ENCODE measurements at regions not wholly inside any gene's neighbourhood (a gene's known extent, or its start where the extent isn't known, plus 50 kb on each side); places are given as distances from the start of the nearest gene placed in this dataset.

DNA sequence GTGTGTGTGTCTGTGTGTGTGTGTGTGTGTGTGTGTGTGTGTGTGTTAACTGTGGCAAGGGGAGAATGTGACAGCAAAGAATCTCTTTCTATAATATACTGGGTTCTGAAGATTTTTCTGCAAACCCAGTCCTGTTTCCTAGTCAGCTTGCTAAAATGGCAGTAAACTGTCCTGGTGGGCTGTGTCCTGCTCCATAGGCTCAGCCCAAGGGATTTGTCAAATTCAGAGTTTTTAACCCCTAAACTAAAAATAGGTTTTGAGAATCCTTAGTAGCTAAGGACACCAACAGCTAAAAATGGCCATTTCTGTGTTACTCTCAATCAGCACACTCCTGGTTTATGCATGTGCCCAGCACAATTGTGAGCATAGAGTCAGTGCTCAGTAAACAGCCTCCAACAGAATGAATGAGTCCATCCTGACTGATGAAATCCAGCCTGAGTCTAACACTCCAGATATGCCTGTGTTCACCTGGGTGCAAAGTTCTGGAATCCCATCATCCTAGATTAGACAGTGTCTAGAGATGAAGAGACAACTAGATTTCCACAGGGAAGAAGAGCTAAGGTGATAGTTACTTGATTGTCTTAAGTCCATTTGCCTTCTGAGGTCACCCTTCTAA is 192.6 kb downstream of the TTC6 start:
- Histone ChIP-seq H3K27ac (no peak overlapping the region), H3K36me3 (no peaks in the 10 kb centered on the region), H3K9me3 (no peaks in the 10 kb centered on the region), H3K27me3 (no peaks in the 10 kb centered on the region), H3K4me3 (no peak overlapping the region), H3K4me1 (no peaks in the 10 kb centered on the region)
- TF ChIP-seq POLR2A (IDR thresholded peaks at IDR 0.05) (no peak), EP300 (IDR thresholded peaks at IDR 0.05) (no peak), POLR2AphosphoS5 (IDR thresholded peaks at IDR 0.05) (no peak)
- TF ChIP-seq, protein P1, sequence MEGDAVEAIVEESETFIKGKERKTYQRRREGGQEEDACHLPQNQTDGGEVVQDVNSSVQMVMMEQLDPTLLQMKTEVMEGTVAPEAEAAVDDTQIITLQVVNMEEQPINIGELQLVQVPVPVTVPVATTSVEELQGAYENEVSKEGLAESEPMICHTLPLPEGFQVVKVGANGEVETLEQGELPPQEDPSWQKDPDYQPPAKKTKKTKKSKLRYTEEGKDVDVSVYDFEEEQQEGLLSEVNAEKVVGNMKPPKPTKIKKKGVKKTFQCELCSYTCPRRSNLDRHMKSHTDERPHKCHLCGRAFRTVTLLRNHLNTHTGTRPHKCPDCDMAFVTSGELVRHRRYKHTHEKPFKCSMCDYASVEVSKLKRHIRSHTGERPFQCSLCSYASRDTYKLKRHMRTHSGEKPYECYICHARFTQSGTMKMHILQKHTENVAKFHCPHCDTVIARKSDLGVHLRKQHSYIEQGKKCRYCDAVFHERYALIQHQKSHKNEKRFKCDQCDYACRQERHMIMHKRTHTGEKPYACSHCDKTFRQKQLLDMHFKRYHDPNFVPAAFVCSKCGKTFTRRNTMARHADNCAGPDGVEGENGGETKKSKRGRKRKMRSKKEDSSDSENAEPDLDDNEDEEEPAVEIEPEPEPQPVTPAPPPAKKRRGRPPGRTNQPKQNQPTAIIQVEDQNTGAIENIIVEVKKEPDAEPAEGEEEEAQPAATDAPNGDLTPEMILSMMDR (IDR thresholded peaks at IDR 0.05) = no peak
- DNase-seq (ENCODE audit: low spot score in 2 of 2) = no peak

DNA sequence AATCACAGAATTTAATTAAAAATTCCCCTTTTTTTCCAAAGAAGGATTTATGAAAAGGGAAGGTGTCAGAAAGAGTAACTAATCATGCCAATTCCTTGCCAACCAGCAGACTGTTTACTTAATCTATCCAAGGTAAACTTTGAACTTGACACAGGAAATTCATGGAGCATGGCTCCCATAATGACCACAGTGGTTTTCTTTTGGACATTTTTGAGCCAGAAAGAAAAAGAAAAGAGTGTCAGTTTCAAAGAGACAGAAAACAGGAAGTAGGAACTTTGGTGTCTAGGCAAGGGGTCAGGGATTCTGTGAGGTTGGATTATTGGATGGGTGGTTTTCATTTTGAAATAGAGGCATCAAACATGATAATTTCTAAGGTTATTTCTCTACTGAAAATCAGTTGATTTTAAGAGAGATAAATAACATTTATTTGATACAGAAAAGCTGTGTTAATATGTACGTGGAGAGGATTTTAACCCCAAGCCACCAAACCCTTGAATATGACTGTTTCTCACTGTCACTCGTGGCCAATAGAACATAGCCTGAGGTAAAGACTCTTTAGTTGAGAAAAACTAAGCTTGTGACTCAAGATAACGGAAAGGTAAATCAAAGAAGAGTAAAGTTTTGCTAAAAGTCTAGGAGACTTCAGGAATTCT is 196.1 kb downstream of the TTC6 start:
- DNase-seq (ENCODE audit: low spot score in 2 of 2) = no peak
- H3K4me3 ChIP-seq = no peak overlapping the region
- H3K27ac ChIP-seq = no peak overlapping the region
- no peaks in the 10 kb centered on the region for H3K4me1 ChIP-seq
- H3K9me3 ChIP-seq = no peaks in the 10 kb centered on the region
- TF ChIP-seq, protein P1 (IDR thresholded peaks at IDR 0.05) = no peak
- no peaks in the 10 kb centered on the region for H3K27me3 ChIP-seq
- no peaks in the 10 kb centered on the region for H3K36me3 ChIP-seq
- 41% methylated on average over 3 of the region's 3 CpGs for WGBS

DNA sequence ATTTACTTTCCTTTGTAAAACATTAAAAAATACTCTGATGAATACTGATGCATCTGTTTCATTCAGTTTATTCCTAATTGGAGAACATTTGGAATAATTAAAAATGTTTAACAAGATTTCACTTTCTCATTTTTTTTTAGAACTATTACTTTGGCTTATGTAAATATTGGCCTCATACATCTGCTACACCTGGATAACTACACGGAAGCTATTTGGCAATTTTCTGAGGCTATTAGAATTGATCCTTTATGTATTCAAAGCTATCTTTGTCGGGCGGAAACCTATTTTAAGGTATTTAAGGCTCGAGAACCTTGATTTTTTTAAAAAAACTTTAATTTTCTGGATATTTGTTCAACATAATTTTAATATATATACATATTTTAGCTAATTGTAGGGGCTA is 196.7 kb downstream of the TTC6 start:
- H3K36me3 ChIP-seq = no peaks in the 10 kb centered on the region
- H3K9me3 ChIP-seq = no peaks in the 10 kb centered on the region
- no peaks in the 10 kb centered on the region for H3K4me1 ChIP-seq
- 80% methylated on average over 4 of the region's 4 CpGs for WGBS
- H3K27me3 ChIP-seq = no peaks in the 10 kb centered on the region
- TF ChIP-seq, protein P1 (IDR thresholded peaks at IDR 0.05) = no peak
- no peak overlapping the region for H3K27ac ChIP-seq
- no peak overlapping the region for H3K4me3 ChIP-seq
- no peak for DNase-seq (ENCODE audit: low spot score in 2 of 2)

DNA sequence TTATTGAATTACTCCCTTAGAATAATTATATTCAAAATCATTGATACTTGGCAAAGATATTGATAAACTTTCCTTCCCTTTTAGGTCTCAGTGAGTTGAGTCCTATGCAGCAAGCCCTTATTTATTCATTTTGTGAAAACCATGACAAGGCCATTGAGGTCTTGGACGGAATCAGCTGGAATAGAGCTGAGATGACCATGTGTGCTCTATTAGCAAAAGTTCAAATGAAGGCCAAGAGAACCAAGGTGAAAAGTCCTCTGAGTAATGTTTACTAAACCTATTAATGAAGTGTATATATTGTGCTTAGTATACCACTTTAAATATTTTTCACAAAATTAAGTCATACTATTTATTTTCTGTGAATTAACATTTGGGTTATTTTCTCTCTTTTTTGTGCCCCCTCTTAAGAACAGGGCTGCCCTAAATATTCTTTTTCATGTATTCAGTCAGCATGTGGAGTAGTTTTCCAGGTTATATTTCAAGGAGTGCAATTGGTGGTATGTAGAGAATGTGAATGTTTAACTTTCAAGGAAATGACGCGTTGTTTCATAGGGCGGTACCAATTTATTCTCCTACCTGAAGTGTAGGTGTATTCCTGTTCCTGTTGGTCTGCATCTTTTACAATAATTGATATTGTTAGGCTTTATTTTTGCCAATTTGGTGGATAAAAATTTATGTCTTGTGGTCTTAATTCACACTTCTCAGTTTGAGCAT is 201.4 kb downstream of the TTC6 start:
- WGBS = 87% methylated on average over 4 of the region's 4 CpGs
- Histone ChIP-seq H3K4me1 (no peaks in the 10 kb centered on the region), H3K9me3 (no peaks in the 10 kb centered on the region), H3K4me3 (no peak overlapping the region), H3K27me3 (no peaks in the 10 kb centered on the region), H3K36me3 (no peaks in the 10 kb centered on the region), H3K27ac (no peak overlapping the region)
- no peak for TF ChIP-seq POLR2AphosphoS5 (IDR thresholded peaks at IDR 0.05)
- TF ChIP-seq, protein P1 (IDR thresholded peaks at IDR 0.05) = no peak
- no peak for TF ChIP-seq POLR2A (IDR thresholded peaks at IDR 0.05)
- TF ChIP-seq EP300 (IDR thresholded peaks at IDR 0.05) = no peak
- DNase-seq (ENCODE audit: low spot score in 2 of 2) = no peak

DNA sequence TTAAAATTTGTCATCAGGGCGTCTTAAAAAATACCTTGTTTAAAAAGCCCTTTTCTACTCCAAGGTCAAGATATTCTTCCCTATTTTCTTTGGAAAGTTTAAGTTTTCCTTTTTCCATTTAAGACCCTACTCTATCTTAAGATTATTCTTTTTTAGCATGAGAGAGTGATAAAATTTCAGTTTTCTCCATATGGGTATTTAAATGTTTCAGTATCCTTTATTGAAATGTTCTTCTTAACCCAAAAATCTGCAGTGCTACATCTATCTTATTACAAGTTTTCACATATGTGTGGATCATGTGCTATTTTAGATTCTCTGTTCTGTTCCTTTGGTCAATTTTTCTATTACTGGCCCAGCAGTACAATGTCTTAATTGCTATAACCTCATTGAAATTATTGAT is 202.2 kb downstream of the TTC6 start:
- 31% methylated on average over 1 of the region's 1 CpG for WGBS
- H3K9me3 ChIP-seq = no peaks in the 10 kb centered on the region
- no peak for DNase-seq (ENCODE audit: low spot score in 2 of 2)
- no peaks in the 10 kb centered on the region for H3K27me3 ChIP-seq
- no peaks in the 10 kb centered on the region for H3K4me1 ChIP-seq
- no peaks in the 10 kb centered on the region for H3K36me3 ChIP-seq
- H3K27ac ChIP-seq = no peak overlapping the region
- TF ChIP-seq EP300 (IDR thresholded peaks at IDR 0.05) (no peak), POLR2AphosphoS5 (IDR thresholded peaks at IDR 0.05) (no peak), POLR2A (IDR thresholded peaks at IDR 0.05) (no peak)
- TF ChIP-seq, protein P1 (IDR thresholded peaks at IDR 0.05) = no peak
- no peak overlapping the region for H3K4me3 ChIP-seq
